ENCODE measurements at regions not wholly inside any gene's neighbourhood (a gene's known extent, or its start where the extent isn't known, plus 50 kb on each side); places are given as distances from the start of the nearest gene placed in this dataset.

GRCh38 chr6:18961566-18961965, 574.4 kb downstream of the RNF144B start:
- no peaks in the 10 kb centered on the region; the same call in 1 of the 2 replicates for H3K27me3 ChIP-seq (ENCODE audit: insufficient read depth, low read length)
- ChIA-PET CTCF (no interaction called here), POLR2A (no interaction called here), RAD21 (ENCODE audit: low non-redundant PET in 1 of 2, low total read pairs in 2 of 2, uncharacterized antibody in 2 of 2, unreplicated experiment in 2 of 2) (no interaction called here)
- H4K20me1 ChIP-seq (ENCODE audit: insufficient read depth), result no peaks in the 10 kb centered on the region
- no peaks in the 10 kb centered on the region for H3K79me2 ChIP-seq (ENCODE audit: insufficient read depth, low read length)
- ATAC-seq (no peak), DNase-seq (ENCODE audit: low read depth, low spot score) (no peak)
- TF ChIP-seq TCF7L2 (IDR thresholded peaks at IDR 0.05; ENCODE audit: borderline replicate concordance, extremely low read depth, insufficient read depth, insufficient read length) (no peak), EZH2 (IDR thresholded peaks at IDR 0.05) (no peak), CBX3 (IDR thresholded peaks at IDR 0.05; ENCODE audit: low read depth) (no peak), ZBTB33 (IDR thresholded peaks at IDR 0.05; ENCODE audit: extremely low read depth, insufficient replicate concordance, low read length) (no peak), SRF (IDR thresholded peaks at IDR 0.05; ENCODE audit: low read depth) (no peak), POLR2A (IDR thresholded peaks at IDR 0.05; ENCODE audit: borderline replicate concordance, extremely low read depth, insufficient read depth, insufficient read length) (no peak)
- H3K4me3 ChIP-seq (replicated peaks in 1 of 2; ENCODE audit: low read depth in 1 of 2, low read length in 2 of 2), result no peak overlapping the region
- BruUV-seq (replicated peaks), result no TSS peak
- no peaks in the 10 kb centered on the region for H3K36me3 ChIP-seq (ENCODE audit: control insufficient read depth in 1 of 2, insufficient read depth in 2 of 2, low read length in 2 of 2)
- no peak overlapping the region for H3K27ac ChIP-seq (ENCODE audit: low read depth, low read length)
- no peak overlapping the region for H2AFZ ChIP-seq (ENCODE audit: low read depth, low read length, poor library complexity, severe bottlenecking)
- no peak overlapping the region for H3K9ac ChIP-seq (ENCODE audit: low read length)
- no peaks in the 10 kb centered on the region for H3K4me1 ChIP-seq (ENCODE audit: control insufficient read depth in 1 of 2, insufficient read depth in 2 of 2, low read length in 2 of 2)
- H3K9me2 ChIP-seq (ENCODE audit: insufficient read depth), result no peaks in the 10 kb centered on the region
- H3K9me3 ChIP-seq (ENCODE audit: control insufficient read depth in 1 of 2, insufficient read depth in 1 of 2, low read depth in 1 of 2, low read length in 2 of 2), result no peaks in the 10 kb centered on the region
- intact Hi-C loops (cut with micrococcal nuclease), result no loop called here
- H3K4me2 ChIP-seq (ENCODE audit: low read length), result no peak overlapping the region

GRCh38 chr6:18962361-18962905, 575.3 kb downstream of the RNF144B start:
- no peaks in the 10 kb centered on the region for H4K20me1 ChIP-seq (ENCODE audit: insufficient read depth)
- no TSS peak for BruUV-seq (replicated peaks)
- H3K27me3 ChIP-seq (ENCODE audit: insufficient read depth, low read length), result no peaks in the 10 kb centered on the region; the same call in 1 of the 2 replicates
- TF ChIP-seq FOSL1 (IDR thresholded peaks at IDR 0.05; ENCODE audit: low read depth), result no peak
- no peak for TF ChIP-seq SIN3A (IDR thresholded peaks at IDR 0.05; ENCODE audit: low read depth)
- no peak for TF ChIP-seq MAX (IDR thresholded peaks at IDR 0.05)
- no peak for TF ChIP-seq ATF3 (IDR thresholded peaks at IDR 0.05)
- TF ChIP-seq REST (IDR thresholded peaks at IDR 0.05; ENCODE audit: low read depth), result no peak
- no peak for TF ChIP-seq SRF (IDR thresholded peaks at IDR 0.05; ENCODE audit: low read depth)
- TF ChIP-seq POLR2A (IDR thresholded peaks at IDR 0.05; ENCODE audit: borderline replicate concordance, extremely low read depth, insufficient read depth, insufficient read length), result no peak
- TF ChIP-seq CBX3 (IDR thresholded peaks at IDR 0.05; ENCODE audit: low read depth), result no peak
- TF ChIP-seq ELF1 (IDR thresholded peaks at IDR 0.05; ENCODE audit: borderline replicate concordance, low read depth), result no peak
- H3K27ac ChIP-seq (ENCODE audit: low read depth, low read length), result no peak overlapping the region
- H3K79me2 ChIP-seq (ENCODE audit: insufficient read depth, low read length), result no peaks in the 10 kb centered on the region
- ChIA-PET POLR2A (no interaction called here), CTCF (no interaction called here), RAD21 (ENCODE audit: low non-redundant PET in 1 of 2, low total read pairs in 2 of 2, uncharacterized antibody in 2 of 2, unreplicated experiment in 2 of 2) (no interaction called here)
- H3K4me3 ChIP-seq (replicated peaks in 1 of 2; ENCODE audit: low read depth in 1 of 2, low read length in 2 of 2), result no peak overlapping the region
- DNase-seq (ENCODE audit: low read depth, low spot score), result no peak
- H3K36me3 ChIP-seq (ENCODE audit: control insufficient read depth in 1 of 2, insufficient read depth in 2 of 2, low read length in 2 of 2), result no peaks in the 10 kb centered on the region
- no peaks in the 10 kb centered on the region for H3K9me2 ChIP-seq (ENCODE audit: insufficient read depth)
- no peak for ATAC-seq
- H3K4me1 ChIP-seq (ENCODE audit: control insufficient read depth in 1 of 2, insufficient read depth in 2 of 2, low read length in 2 of 2), result no peaks in the 10 kb centered on the region
- no peak overlapping the region for H2AFZ ChIP-seq (ENCODE audit: low read depth, low read length, poor library complexity, severe bottlenecking)
- no peaks in the 10 kb centered on the region for H3K9me3 ChIP-seq (ENCODE audit: control insufficient read depth in 1 of 2, insufficient read depth in 1 of 2, low read depth in 1 of 2, low read length in 2 of 2)
- intact Hi-C loops (cut with micrococcal nuclease), result no loop called here
- no peak overlapping the region for H3K4me2 ChIP-seq (ENCODE audit: low read length)
- H3K9ac ChIP-seq (ENCODE audit: low read length), result no peak overlapping the region
